ENCODE measurements at regions not wholly inside any gene's neighbourhood (a gene's known extent, or its start where the extent isn't known, plus 50 kb on each side); places are given as distances from the start of the nearest gene placed in this dataset.

DNA sequence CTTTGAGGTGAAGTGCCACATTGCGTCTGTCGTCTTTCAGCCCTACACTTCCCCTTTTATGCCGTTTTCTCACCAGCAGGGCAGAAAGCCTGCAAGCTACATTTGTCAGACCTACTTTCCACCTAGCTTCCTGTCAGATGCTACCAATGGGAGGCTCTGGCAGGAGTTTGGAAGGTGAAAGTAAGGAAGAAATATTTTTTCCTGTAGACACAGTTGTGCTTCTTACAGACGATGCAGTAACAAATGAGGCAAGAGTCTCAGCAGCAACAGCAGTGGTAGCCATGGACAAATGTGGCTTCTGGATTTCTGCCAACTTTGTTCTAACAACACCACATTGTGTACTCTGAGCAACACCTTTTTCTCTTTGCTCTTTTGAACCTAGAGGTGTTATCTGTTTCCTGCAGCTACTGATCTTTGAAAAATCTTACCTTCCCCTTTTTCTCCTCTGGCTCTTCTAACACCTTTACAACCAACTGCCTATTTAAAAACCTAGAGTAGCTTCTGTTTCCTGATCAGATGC, 70.6 kb upstream of the STT3B start:
- TF ChIP-seq, protein P1, sequence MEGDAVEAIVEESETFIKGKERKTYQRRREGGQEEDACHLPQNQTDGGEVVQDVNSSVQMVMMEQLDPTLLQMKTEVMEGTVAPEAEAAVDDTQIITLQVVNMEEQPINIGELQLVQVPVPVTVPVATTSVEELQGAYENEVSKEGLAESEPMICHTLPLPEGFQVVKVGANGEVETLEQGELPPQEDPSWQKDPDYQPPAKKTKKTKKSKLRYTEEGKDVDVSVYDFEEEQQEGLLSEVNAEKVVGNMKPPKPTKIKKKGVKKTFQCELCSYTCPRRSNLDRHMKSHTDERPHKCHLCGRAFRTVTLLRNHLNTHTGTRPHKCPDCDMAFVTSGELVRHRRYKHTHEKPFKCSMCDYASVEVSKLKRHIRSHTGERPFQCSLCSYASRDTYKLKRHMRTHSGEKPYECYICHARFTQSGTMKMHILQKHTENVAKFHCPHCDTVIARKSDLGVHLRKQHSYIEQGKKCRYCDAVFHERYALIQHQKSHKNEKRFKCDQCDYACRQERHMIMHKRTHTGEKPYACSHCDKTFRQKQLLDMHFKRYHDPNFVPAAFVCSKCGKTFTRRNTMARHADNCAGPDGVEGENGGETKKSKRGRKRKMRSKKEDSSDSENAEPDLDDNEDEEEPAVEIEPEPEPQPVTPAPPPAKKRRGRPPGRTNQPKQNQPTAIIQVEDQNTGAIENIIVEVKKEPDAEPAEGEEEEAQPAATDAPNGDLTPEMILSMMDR (IDR thresholded peaks at IDR 0.05): no peak
- TF ChIP-seq ZFX (IDR thresholded peaks at IDR 0.05; ENCODE audit: borderline replicate concordance): no peak
